GM04503 (cell line): ENCODE measurements at regions not wholly inside any gene's neighbourhood (a gene's known extent, or its start where the extent isn't known, plus 50 kb on each side); places are given as distances from the start of the nearest gene placed in this dataset.

ENCODE experiments used
- DNase-seq: peaks from one replicate; pipeline ENCODE4 v3.0.0-alpha.2; 2012; ENCODE audit warnings: low read depth

- no peak for DNase-seq
Measured at GRCh38 chrX:109842611-109843010, 109.6 kb upstream of the ACSL4 start.

- DNase-seq: no peak
Measured at GRCh38 chrX:109843963-109844751, 111.1 kb upstream of the ACSL4 start.

GRCh38 chrX:109844986-109845385 is 111.9 kb upstream of the ACSL4 start:
- DNase-seq: no peak

- DNase-seq: no peak
Measured at GRCh38 chrX:109845996-109846395, 112.9 kb upstream of the ACSL4 start.

- peak; percentile 82 for DNase-seq
Measured at GRCh38 chrX:109847257-109848187, 114.5 kb upstream of the ACSL4 start.

GRCh38 chrX:109848461-109849050 is 115.5 kb upstream of the ACSL4 start:
- DNase-seq: no peak

- no peak for DNase-seq
Measured at GRCh38 chrX:109854096-109854495, 121.0 kb upstream of the ACSL4 start.

GRCh38 chrX:109855501-109855900 is 122.4 kb upstream of the ACSL4 start:
- DNase-seq: no peak

GRCh38 chrX:109856974-109857373 is 123.9 kb upstream of the ACSL4 start:
- DNase-seq: no peak

- no peak for DNase-seq
Measured at GRCh38 chrX:109857584-109858228, 124.6 kb upstream of the ACSL4 start.

GRCh38 chrX:109858602-109859341 is 125.7 kb upstream of the ACSL4 start:
- no peak for DNase-seq

GRCh38 chrX:109859651-109860050 is 126.6 kb upstream of the ACSL4 start:
- DNase-seq: no peak

- DNase-seq: no peak
Measured at GRCh38 chrX:109862433-109862832, 129.4 kb upstream of the ACSL4 start.

GRCh38 chrX:109863811-109864210 is 130.8 kb upstream of the ACSL4 start:
- DNase-seq: no peak

- DNase-seq: no peak
Measured at GRCh38 chrX:109871121-109871888, 131.6 kb upstream of the TMEM164 start.

- DNase-seq: no peak
Measured at GRCh38 chrX:109872021-109872732, 130.7 kb upstream of the TMEM164 start.

- DNase-seq: no peak
Measured at GRCh38 chrX:109873574-109873973, 129.3 kb upstream of the TMEM164 start.

GRCh38 chrX:109873983-109874382 is 128.9 kb upstream of the TMEM164 start:
- DNase-seq: no peak

- DNase-seq: no peak
Measured at GRCh38 chrX:109874548-109874947, 128.4 kb upstream of the TMEM164 start.

- no peak for DNase-seq
Measured at GRCh38 chrX:109875831-109876230, 127.1 kb upstream of the TMEM164 start.
